Osteoblast (primary cell): ENCODE measurements at regions not wholly inside any gene's neighbourhood (a gene's known extent, or its start where the extent isn't known, plus 50 kb on each side); places are given as distances from the start of the nearest gene placed in this dataset.

Experiments used
- DNase-seq: peaks from one replicate; pipeline ENCODE4 v3.0.0; 2011; ENCODE audit warnings: low spot score, mixed read lengths; ENCODE audit not compliant: insufficient read length; ENCODE audit errors: missing footprints
- H2AFZ ChIP-seq: 2 replicates; pipeline ENCODE4 v1.6.0; 2011; ENCODE audit warnings: mild to moderate bottlenecking, low read length
- H3K27ac ChIP-seq: 2 replicates; pipeline ENCODE4 v1.5.1; 2011; ENCODE audit warnings: mild to moderate bottlenecking, low read depth, low read length, moderate library complexity
- H3K27me3 ChIP-seq: 2 replicates; pipeline ENCODE4 v1.6.0; 2012; ENCODE audit warnings: mild to moderate bottlenecking, control low read depth, inconsistent platforms, low read length, moderate library complexity; ENCODE audit not compliant: insufficient read depth
- H3K36me3 ChIP-seq: 2 replicates; pipeline ENCODE4 v1.5.1; 2011; ENCODE audit warnings: mild to moderate bottlenecking, low read length, control low read depth, moderate library complexity; ENCODE audit not compliant: insufficient read depth
- H3K4me1 ChIP-seq: 2 replicates; pipeline ENCODE4 v1.5.1; 2011; ENCODE audit warnings: mild to moderate bottlenecking, low read length, control low read depth, moderate library complexity; ENCODE audit not compliant: insufficient read depth
- H3K4me2 ChIP-seq: 2 replicates; pipeline ENCODE4 v1.6.0; 2011; ENCODE audit warnings: mild to moderate bottlenecking, low read length; ENCODE audit not compliant: insufficient read depth
- H3K4me3 ChIP-seq: fragments of 200-600 bp; sonication (generic); 3 replicates; pipeline ENCODE4 v1.5.1; 2012; ENCODE audit warnings: mild to moderate bottlenecking, low read length, inconsistent platforms; ENCODE audit not compliant: insufficient read depth
- H3K79me2 ChIP-seq: 2 replicates; pipeline ENCODE4 v1.6.0; 2012; ENCODE audit warnings: mild to moderate bottlenecking, low read length, control low read depth, inconsistent platforms; ENCODE audit not compliant: insufficient read depth
- H3K9me3 ChIP-seq: 2 replicates; pipeline ENCODE4 v1.5.1; 2011; ENCODE audit warnings: low read depth, low read length, control low read depth
- H4K20me1 ChIP-seq: 2 replicates; pipeline ENCODE4 v1.6.0; 2012; ENCODE audit warnings: mild to moderate bottlenecking, low read length, control low read depth; ENCODE audit not compliant: insufficient read depth
- CTCF ChIP-seq: IDR thresholded peaks from 2 replicates; pipeline ENCODE4 v1.5.1; 2011; ENCODE audit warnings: mild to moderate bottlenecking, low read depth, low read length, moderate library complexity; ENCODE audit errors: extremely low read depth

DNA sequence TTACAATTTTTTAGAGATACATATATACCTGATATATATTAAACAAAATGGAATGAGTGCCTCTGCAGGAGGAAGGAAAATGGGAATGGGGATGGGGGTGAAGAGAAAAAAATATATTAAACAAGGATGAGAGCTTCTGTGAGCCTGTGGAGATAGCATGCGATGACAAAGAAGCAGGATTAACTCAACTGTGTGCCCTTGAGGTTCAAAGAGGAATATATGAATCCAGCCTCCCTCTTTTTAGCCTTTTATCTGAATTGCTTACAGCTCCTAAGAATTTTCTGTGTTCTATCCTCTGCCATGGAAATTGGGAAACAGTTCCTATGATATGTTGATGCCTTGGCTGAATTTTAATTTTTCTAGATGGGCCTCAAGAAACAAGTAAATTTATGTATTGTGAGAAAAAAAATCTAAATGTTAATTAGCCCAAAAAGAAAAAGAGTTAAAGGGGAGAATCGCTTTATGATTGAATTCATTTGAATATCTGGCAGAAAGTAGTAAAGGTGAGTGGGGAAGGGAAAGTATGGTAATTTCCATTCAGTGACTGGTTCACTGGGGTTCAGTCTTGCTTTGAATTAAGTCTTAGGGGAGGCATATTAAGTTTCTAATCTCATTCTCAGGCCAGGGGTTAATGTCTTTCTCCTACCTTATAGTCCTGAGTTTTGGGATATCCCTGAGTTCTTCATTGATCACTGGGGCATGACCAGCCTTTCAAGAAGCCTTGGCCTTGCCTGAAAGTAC, 106.3 kb upstream of the HMCN1 start:
- no peaks in the 10 kb centered on the region for H3K36me3 ChIP-seq
- H3K4me1 ChIP-seq: peaks cover 1% of the 10 kb centered on the region
- H3K79me2 ChIP-seq: no peaks in the 10 kb centered on the region
- no peaks in the 10 kb centered on the region for H3K9me3 ChIP-seq
- H3K4me3 ChIP-seq: no peak overlapping the region
- H3K27ac ChIP-seq: no peak overlapping the region
- no peak overlapping the region for H2AFZ ChIP-seq
- no peak overlapping the region for H3K4me2 ChIP-seq
- DNase-seq: no peak
- TF ChIP-seq CTCF: no peak
- no peaks in the 10 kb centered on the region for H3K27me3 ChIP-seq
- no peaks in the 10 kb centered on the region for H4K20me1 ChIP-seq

DNA sequence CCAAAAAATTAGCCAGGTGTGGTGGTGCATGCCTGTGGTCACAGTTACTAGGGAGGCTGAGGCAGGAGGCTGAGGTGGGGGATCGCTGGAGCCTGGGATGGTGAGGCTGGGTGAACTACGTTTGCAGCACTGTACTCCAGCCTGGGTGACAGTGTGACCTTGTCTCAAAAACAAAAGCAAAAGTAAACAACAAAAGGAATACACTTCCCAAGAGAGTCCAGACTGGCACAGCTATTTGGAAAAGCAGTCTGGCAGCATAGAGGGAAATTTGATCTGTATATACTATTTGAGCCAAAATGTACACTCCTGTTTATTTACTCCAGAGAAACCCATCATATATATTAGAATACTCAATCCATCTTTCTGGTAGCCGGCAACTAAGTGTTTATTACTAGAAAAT, 107.0 kb upstream of the HMCN1 start:
- Histone ChIP-seq H3K27me3 (no peaks in the 10 kb centered on the region), H4K20me1 (no peaks in the 10 kb centered on the region), H3K27ac (no peak overlapping the region), H3K4me1 (no peaks in the 10 kb centered on the region), H2AFZ (no peak overlapping the region), H3K4me3 (no peak overlapping the region), H3K36me3 (no peaks in the 10 kb centered on the region), H3K9me3 (no peaks in the 10 kb centered on the region), H3K79me2 (no peaks in the 10 kb centered on the region), H3K4me2 (no peak overlapping the region)
- TF ChIP-seq CTCF: no peak
- no peak for DNase-seq

DNA sequence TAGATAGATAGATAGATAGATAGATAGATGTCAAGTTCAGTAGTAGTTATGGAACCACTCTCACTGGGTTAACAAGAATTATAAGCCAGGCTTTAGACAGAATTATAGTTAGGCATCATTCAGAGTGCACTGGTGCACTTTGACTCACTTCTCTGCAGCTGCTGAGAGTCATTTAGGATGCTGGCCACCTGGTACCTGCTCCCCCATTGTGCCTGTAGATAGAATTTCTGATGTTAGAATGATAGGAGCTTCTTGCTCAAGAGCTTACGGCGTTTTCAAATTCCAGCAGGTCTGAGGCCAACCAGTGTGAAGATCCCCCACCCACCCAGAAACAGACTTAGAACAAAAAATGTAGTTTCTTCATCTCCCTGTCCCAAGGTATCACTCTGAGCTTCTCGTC, 107.8 kb upstream of the HMCN1 start:
- H3K27me3 ChIP-seq: no peaks in the 10 kb centered on the region
- H3K36me3 ChIP-seq: no peaks in the 10 kb centered on the region
- H3K4me3 ChIP-seq: no peak overlapping the region
- H3K79me2 ChIP-seq: no peaks in the 10 kb centered on the region
- no peaks in the 10 kb centered on the region for H4K20me1 ChIP-seq
- H3K4me2 ChIP-seq: no peak overlapping the region
- no peak for DNase-seq
- H3K27ac ChIP-seq: no peak overlapping the region
- no peaks in the 10 kb centered on the region for H3K9me3 ChIP-seq
- no peaks in the 10 kb centered on the region for H3K4me1 ChIP-seq
- no peak for TF ChIP-seq CTCF
- no peak overlapping the region for H2AFZ ChIP-seq

GRCh38 chr1:185610954-185611353, 123.2 kb upstream of the HMCN1 start:
- no peak overlapping the region for H3K4me2 ChIP-seq
- DNase-seq: no peak
- H3K27ac ChIP-seq: no peak overlapping the region
- H3K4me1 ChIP-seq: no peaks in the 10 kb centered on the region
- H3K27me3 ChIP-seq: no peaks in the 10 kb centered on the region
- TF ChIP-seq CTCF: no peak
- no peak overlapping the region for H2AFZ ChIP-seq
- no peaks in the 10 kb centered on the region for H3K9me3 ChIP-seq
- no peaks in the 10 kb centered on the region for H3K79me2 ChIP-seq
- no peak overlapping the region for H3K4me3 ChIP-seq
- H4K20me1 ChIP-seq: no peaks in the 10 kb centered on the region
- H3K36me3 ChIP-seq: no peaks in the 10 kb centered on the region
